GM12878 (cell line): ENCODE measurements at regions not wholly inside any gene's neighbourhood (a gene's known extent, or its start where the extent isn't known, plus 50 kb on each side); places are given as distances from the start of the nearest gene placed in this dataset.

Experiments used
- ATAC-seq: fragments of 200-7000 bp; cut with Tn5 transposase; 3 replicates; pipeline ENCODE4 v1.9.1; 2020; ENCODE audit warnings: mild to moderate bottlenecking, moderate library complexity
- BruUV-seq: library from RNA; stranded (reverse); fragments of 400-500 nt; replicated peaks from 2 replicates; lab custom pipeline; 2021; lab: Mats Ljungman, UMichigan
- CTCF ChIA-PET: fragments of 300-600 bp; sonication (Branson Sonifier 250); formaldehyde crosslinking; extraction: SDS; loops from one replicate; lab custom pipeline; 2021; ENCODE audit warnings: inconsistent platforms; lab: Yijun Ruan, JAX
- POLR2A ChIA-PET: fragments of 350-600 bp; formaldehyde crosslinking; extraction: SDS; loops from one replicate; lab custom pipeline; 2021; ENCODE audit warnings: inconsistent platforms; lab: Charles Lee
- RAD21 ChIA-PET: fragments of 300-600 bp; sonication (Branson Sonifier 250); formaldehyde crosslinking; loops from one replicate; lab custom pipeline; 2023; ENCODE audit warnings: antibody characterized with exemption; ENCODE audit not compliant: unreplicated experiment; lab: Charles Lee
- SMC1A ChIA-PET: fragments of 300-600 bp; sonication (Branson Sonifier 250); formaldehyde crosslinking; loops from one replicate; lab custom pipeline; 2023; ENCODE audit not compliant: unreplicated experiment, uncharacterized antibody; lab: Charles Lee
- DNase-seq: peaks from one replicate; pipeline ENCODE4 v3.0.0-alpha.2; 2011; ENCODE audit warnings: low read depth, low spot score
- FAIRE-seq: peaks from 3 replicates; lab custom pipeline; 2011; peaks lifted over from hg19 to GRCh38; lab: Jason Lieb, UNC
- H2AFZ ChIP-seq: 2 replicates; pipeline ENCODE4 v1.6.0; 2011; ENCODE audit warnings: low read depth, low read length, control low read depth; ENCODE audit not compliant: control insufficient read depth
- H3K27ac ChIP-seq: 2 replicates; pipeline ENCODE4 v1.5.1; 2011; ENCODE audit warnings: control low read depth; ENCODE audit not compliant: control insufficient read depth, insufficient read depth
- H3K27me3 ChIP-seq, 2 experiments: replicated peaks in 1 of 2; 2 replicates each; pipeline versions ENCODE4 v1.6.0 to v1.6.1; 2011; ENCODE audit warnings: low read length in 1 of 2; ENCODE audit not compliant: control insufficient read depth in 2 of 2, insufficient read depth in 2 of 2
- H3K36me3 ChIP-seq, 2 experiments: 2 replicates each; pipeline ENCODE4 v1.5.1; 2011; ENCODE audit warnings: low read length in 1 of 2; ENCODE audit not compliant: control insufficient read depth in 2 of 2, insufficient read depth in 2 of 2
- H3K4me1 ChIP-seq: 2 replicates; pipeline ENCODE4 v1.6.1; 2011; ENCODE audit warnings: mild to moderate bottlenecking, low read length, moderate library complexity, mixed read lengths; ENCODE audit not compliant: control insufficient read depth, insufficient read depth
- H3K4me2 ChIP-seq: 2 replicates; pipeline ENCODE4 v1.6.0; 2011; ENCODE audit warnings: control low read depth; ENCODE audit not compliant: control insufficient read depth, insufficient read depth
- H3K4me3 ChIP-seq: fragments of 200-600 bp; sonication (generic); 2 replicates; pipeline ENCODE4 v1.5.1; 2016
- H3K79me2 ChIP-seq: 2 replicates; pipeline ENCODE4 v1.6.0; 2011; ENCODE audit warnings: low read length; ENCODE audit not compliant: control insufficient read depth, insufficient read depth
- H3K9ac ChIP-seq: 2 replicates; pipeline ENCODE4 v1.8.0; 2011; ENCODE audit warnings: low read length, control low read depth, mixed read lengths; ENCODE audit not compliant: control insufficient read depth, insufficient read depth
- H3K9me3 ChIP-seq: replicated peaks from 3 replicates; pipeline ENCODE4 v1.5.1; 2011; ENCODE audit warnings: mild to moderate bottlenecking, low read length; ENCODE audit not compliant: control insufficient read depth, insufficient read depth
- H4K20me1 ChIP-seq: 2 replicates; pipeline ENCODE4 v1.6.0; 2011; ENCODE audit not compliant: control insufficient read depth, insufficient read depth
- ATF3 ChIP-seq: IDR thresholded peaks from 2 replicates; pipeline ENCODE4 v1.6.1; 2011; ENCODE audit warnings: low read depth, mild to moderate bottlenecking, low read length, moderate library complexity, borderline replicate concordance; ENCODE audit errors: extremely low read depth
- BCLAF1 ChIP-seq: fragments of 450-650 bp; IDR thresholded peaks from 2 replicates; pipeline ENCODE4 v1.6.1; 2017; ENCODE audit warnings: antibody characterized with exemption, mild to moderate bottlenecking, moderate library complexity
- CBFB ChIP-seq: IDR thresholded peaks from 2 replicates; pipeline ENCODE4 v1.6.1; 2016; ENCODE audit warnings: antibody characterized with exemption, low read depth
- CBX5 ChIP-seq: sonication (generic); IDR thresholded peaks from 2 replicates; pipeline ENCODE4 v1.6.1; 2016; ENCODE audit warnings: low read depth, moderate library complexity, mild to moderate bottlenecking, inconsistent platforms
- CREM ChIP-seq: IDR thresholded peaks from 2 replicates; pipeline ENCODE4 v1.6.1; 2014; ENCODE audit warnings: antibody characterized with exemption, low read depth
- DPF2 ChIP-seq: fragments of 450-650 bp; IDR thresholded peaks from 2 replicates; pipeline ENCODE4 v1.6.1; 2017; ENCODE audit warnings: mild to moderate bottlenecking
- E4F1 ChIP-seq: fragments of 450-650 bp; IDR thresholded peaks from 2 replicates; pipeline ENCODE4 v1.6.1; 2018; ENCODE audit warnings: borderline replicate concordance, mild to moderate bottlenecking; ENCODE audit not compliant: partially characterized antibody
- HDAC6 ChIP-seq: fragments of 200-600 bp; sonication (generic); IDR thresholded peaks from one replicate; pipeline ENCODE4 v1.8.0; 2017; ENCODE audit warnings: antibody characterized with exemption; ENCODE audit not compliant: unreplicated experiment
- IRF4 ChIP-seq: IDR thresholded peaks from 2 replicates; pipeline ENCODE4 v1.6.1; 2011; ENCODE audit warnings: low read depth, low read length
- JUNB ChIP-seq: IDR thresholded peaks from 2 replicates; pipeline ENCODE4 v1.6.1; 2016; ENCODE audit warnings: antibody characterized with exemption, mild to moderate bottlenecking
- MEF2B ChIP-seq: fragments of 450-650 bp; IDR thresholded peaks from 2 replicates; pipeline ENCODE4 v1.6.1; 2018; ENCODE audit warnings: mild to moderate bottlenecking, moderate library complexity; ENCODE audit not compliant: partially characterized antibody, poor library complexity, severe bottlenecking
- MTA3 ChIP-seq: IDR thresholded peaks from 2 replicates; pipeline ENCODE4 v1.6.1; 2012; ENCODE audit warnings: low read length, inconsistent platforms, borderline replicate concordance
- MYB ChIP-seq: fragments of 150-350 bp; IDR thresholded peaks from 2 replicates; pipeline ENCODE4 v1.6.1; 2014; ENCODE audit warnings: mild to moderate bottlenecking, low read depth, low read length, borderline replicate concordance
- RFX5 ChIP-seq: IDR thresholded peaks from 2 replicates; pipeline ENCODE4 v1.6.1; 2011; ENCODE audit warnings: low read depth, low read length, improper control_type of control experiment
- STAT1 ChIP-seq: fragments of 450-650 bp; conservative IDR thresholded peaks from 2 replicates; pipeline ENCODE4 v1.6.1; 2014; ENCODE audit warnings: antibody characterized with exemption, mild to moderate bottlenecking
- STAT3 ChIP-seq: IDR thresholded peaks from 2 replicates; pipeline ENCODE4 v1.6.1; 2011; ENCODE audit warnings: low read depth, low read length, improper control_type of control experiment
- ZBTB4 ChIP-seq: fragments of 450-650 bp; formaldehyde crosslinking; IDR thresholded peaks from 2 replicates; pipeline ENCODE4 v1.4.0; 2022; ENCODE audit warnings: mild to moderate bottlenecking, moderate library complexity
- WGBS: methylation state at CpG from one replicate; pipeline ENCODE4 v1.1.6; 2016; ENCODE audit warnings: low lambda C conversion rate; ENCODE audit not compliant: insufficient replicate concordance, insufficient coverage; ENCODE audit errors: missing lambda C conversion rate; 5-methylcytosine and 5-hydroxymethylcytosine counted together
- in situ Hi-C: fragments of 300-500 bp; cut with MboI; formaldehyde crosslinking; loops from 9 replicates; pipeline ENCODE4 v1.14.3; 2018; ENCODE audit warnings: mixed read lengths
- intact Hi-C: fragments of 100-400 bp; cut with micrococcal nuclease; formaldehyde crosslinking; loops from one replicate; pipeline ENCODE4 v1.14.2; 2022; ENCODE audit not compliant: unreplicated experiment

- WGBS, result 0% methylated on average over 1 of the region's 1 CpG
- ATAC-seq, result no peak
- Histone ChIP-seq H3K4me2 (no peak overlapping the region), H3K9ac (no peak overlapping the region), H3K79me2 (no peaks in the 10 kb centered on the region), H3K36me3 (no peaks in the 10 kb centered on the region), H3K4me3 (no peak overlapping the region), H3K9me3 (no peaks in the 10 kb centered on the region), H3K4me1 (no peaks in the 10 kb centered on the region), H4K20me1 (no peaks in the 10 kb centered on the region), H3K27me3 (peaks cover 0 to under 1% of the 10 kb centered on the region in 2 experiments; a peak in 1 of 4 replicates), H3K27ac (no peak overlapping the region), H2AFZ (no peak overlapping the region)
- DNase-seq, result no peak
- BruUV-seq, result no TSS peak
- no peak for FAIRE-seq
- ChIA-PET RAD21 (no interaction called here), CTCF (no interaction called here), SMC1A (interaction anchor here (0.7 to 1.3 kb wide), 2 partner anchors 11 to 48 kb away, joined by 3 read pairs; no protein-coding TSS in a partner anchor), POLR2A (no interaction called here)
- in situ Hi-C loops (no loop called here), intact Hi-C loops (no loop called here)
- TF ChIP-seq CBFB (no peak), E4F1 (no peak), BCLAF1 (no peak), CBX5 (no peak), ATF3 (no peak), STAT1 (no peak), RFX5 (no peak), JUNB (no peak), CREM (no peak), ZBTB4 (CRISPR knock-in tag) (no peak), MEF2B (no peak), STAT3 (no peak), HDAC6 (no peak), MYB (no peak), IRF4 (no peak), MTA3 (no peak), DPF2 (no peak)
Observed at GRCh38 chr18:2411381-2411960, 159.8 kb downstream of the METTL4 start.
